ENCODE measurements at regions not wholly inside any gene's neighbourhood (a gene's known extent, or its start where the extent isn't known, plus 50 kb on each side); places are given as distances from the start of the nearest gene placed in this dataset.

GRCh38 chr17:53058031-53058430, 764.7 kb upstream of the KIF2B start:
- TF ChIP-seq, protein P1, sequence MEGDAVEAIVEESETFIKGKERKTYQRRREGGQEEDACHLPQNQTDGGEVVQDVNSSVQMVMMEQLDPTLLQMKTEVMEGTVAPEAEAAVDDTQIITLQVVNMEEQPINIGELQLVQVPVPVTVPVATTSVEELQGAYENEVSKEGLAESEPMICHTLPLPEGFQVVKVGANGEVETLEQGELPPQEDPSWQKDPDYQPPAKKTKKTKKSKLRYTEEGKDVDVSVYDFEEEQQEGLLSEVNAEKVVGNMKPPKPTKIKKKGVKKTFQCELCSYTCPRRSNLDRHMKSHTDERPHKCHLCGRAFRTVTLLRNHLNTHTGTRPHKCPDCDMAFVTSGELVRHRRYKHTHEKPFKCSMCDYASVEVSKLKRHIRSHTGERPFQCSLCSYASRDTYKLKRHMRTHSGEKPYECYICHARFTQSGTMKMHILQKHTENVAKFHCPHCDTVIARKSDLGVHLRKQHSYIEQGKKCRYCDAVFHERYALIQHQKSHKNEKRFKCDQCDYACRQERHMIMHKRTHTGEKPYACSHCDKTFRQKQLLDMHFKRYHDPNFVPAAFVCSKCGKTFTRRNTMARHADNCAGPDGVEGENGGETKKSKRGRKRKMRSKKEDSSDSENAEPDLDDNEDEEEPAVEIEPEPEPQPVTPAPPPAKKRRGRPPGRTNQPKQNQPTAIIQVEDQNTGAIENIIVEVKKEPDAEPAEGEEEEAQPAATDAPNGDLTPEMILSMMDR (IDR thresholded peaks at IDR 0.05): no peak
- TF ChIP-seq, protein P2, sequence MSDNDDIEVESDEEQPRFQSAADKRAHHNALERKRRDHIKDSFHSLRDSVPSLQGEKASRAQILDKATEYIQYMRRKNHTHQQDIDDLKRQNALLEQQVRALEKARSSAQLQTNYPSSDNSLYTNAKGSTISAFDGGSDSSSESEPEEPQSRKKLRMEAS (IDR thresholded peaks at IDR 0.05; ENCODE audit: low read depth): no peak
- no peak for TF ChIP-seq TAF1 (IDR thresholded peaks at IDR 0.05; ENCODE audit: borderline replicate concordance, low read depth, low read length)
